Subcutaneous abdominal adipose tissue (tissue), 5 donors: ENCODE measurements at regions not wholly inside any gene's neighbourhood (a gene's known extent, or its start where the extent isn't known, plus 50 kb on each side); places are given as distances from the start of the nearest gene placed in this dataset.
"Not testable (repeated sequence)": the region's sequence is repeated elsewhere in the genome, so short reads cannot be mapped to it uniquely, and the experiment has no call there.

Experiments used
- H3K27ac ChIP-seq: one replicate; pipeline ENCODE4 v1.7.0; 2013; ENCODE audit warnings: low read depth, mild to moderate bottlenecking, inconsistent platforms, low read length, moderate library complexity
- H3K27me3 ChIP-seq, 5 donors: one replicate each; pipeline ENCODE4 v1.7.0; 2013; ENCODE audit warnings: low read length in 5 of 5, inconsistent platforms in 1 of 5; ENCODE audit not compliant: control insufficient read depth in 5 of 5, insufficient read depth in 4 of 5
- H3K36me3 ChIP-seq, 5 donors: one replicate each; pipeline ENCODE4 v1.7.0; 2013; ENCODE audit warnings: low read length in 5 of 5; ENCODE audit not compliant: control insufficient read depth in 5 of 5, insufficient read depth in 5 of 5
- H3K4me1 ChIP-seq, 5 donors: one replicate each; pipeline ENCODE4 v1.7.0; 2013; ENCODE audit warnings: low read length in 5 of 5, mild to moderate bottlenecking in 3 of 5, moderate library complexity in 1 of 5; ENCODE audit not compliant: control insufficient read depth in 5 of 5, insufficient read depth in 5 of 5
- H3K4me3 ChIP-seq, 5 donors: one replicate each; pipeline ENCODE4 v1.7.0; 2013; ENCODE audit warnings: low read length in 5 of 5, low read depth in 1 of 5
- H3K9ac ChIP-seq, 5 donors: one replicate each; pipeline ENCODE4 v1.7.0; 2013; ENCODE audit warnings: low read length in 5 of 5, mild to moderate bottlenecking in 4 of 5, moderate library complexity in 3 of 5
- H3K9me3 ChIP-seq, 5 donors: one replicate each; pipeline ENCODE4 v1.7.0; 2013; ENCODE audit warnings: low read length in 5 of 5; ENCODE audit not compliant: control insufficient read depth in 5 of 5
- donor health status: healthy.
- donor health status: healthy.
- donor health status: healthy.
- donor health status: healthy.
- donor health status: healthy.

GRCh38 chr6:56888687-56889086 lies 66.2 kb upstream of the BEND6 start:
- Histone ChIP-seq H3K36me3 (no peaks in the 10 kb centered on the region), H3K4me3 (no peak overlapping the region), H3K27me3 (no peaks in the 10 kb centered on the region), H3K9me3 (no peaks in the 10 kb centered on the region), H3K9ac (no peak overlapping the region), H3K27ac (peak overlapping the region; percentile 17), H3K4me1 (peaks cover 0 to 14% (median 0%) of the 10 kb centered on the region in 5 donors)

- Histone ChIP-seq H3K27ac (no peak overlapping the region), H3K27me3 (no peaks in the 10 kb centered on the region), H3K36me3 (no peaks in the 10 kb centered on the region), H3K4me1 (peaks cover 0 to 14% (median 0%) of the 10 kb centered on the region in 5 donors), H3K4me3 (no peak overlapping the region), H3K9ac (no peak overlapping the region), H3K9me3 (no peaks in the 10 kb centered on the region)
Measured at GRCh38 chr6:56887086-56887485, 67.8 kb upstream of the BEND6 start.

DNA sequence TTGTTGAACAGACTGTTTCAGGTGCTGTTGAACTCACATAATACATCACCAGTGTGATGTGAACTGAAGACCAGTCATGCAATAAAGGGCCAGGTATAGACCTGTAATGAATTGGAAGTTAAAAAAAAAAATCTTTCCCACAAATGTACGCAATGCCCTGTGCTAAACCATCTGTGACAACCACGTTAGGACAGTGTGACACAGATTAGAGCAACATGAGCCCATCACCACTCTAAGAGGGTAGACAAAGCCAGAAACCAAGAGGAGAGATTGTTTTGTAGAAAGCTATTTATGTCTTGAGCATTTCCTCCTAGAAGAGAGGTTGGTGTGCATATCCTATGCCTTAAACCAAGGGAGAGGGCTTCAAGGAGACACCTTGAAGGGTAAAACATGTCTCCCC lies 77.0 kb upstream of the BEND6 start:
- Histone ChIP-seq H3K36me3 (no peaks in the 10 kb centered on the region), H3K9me3 (no peaks in the 10 kb centered on the region), H3K27me3 (no peaks in the 10 kb centered on the region), H3K9ac (no peak overlapping the region), H3K4me3 (no peak overlapping the region), H3K27ac (no peak overlapping the region), H3K4me1 (no peaks in the 10 kb centered on the region)

- no peaks in the 10 kb centered on the region for H3K36me3 ChIP-seq
- no peak overlapping the region for H3K9ac ChIP-seq
- no peaks in the 10 kb centered on the region for H3K4me1 ChIP-seq
- H3K27me3 ChIP-seq = no peaks in the 10 kb centered on the region
- no peaks in the 10 kb centered on the region for H3K9me3 ChIP-seq
- no peak overlapping the region for H3K27ac ChIP-seq
- no peak overlapping the region for H3K4me3 ChIP-seq
Measured at GRCh38 chr6:56875961-56876360, 78.9 kb upstream of the BEND6 start.

DNA sequence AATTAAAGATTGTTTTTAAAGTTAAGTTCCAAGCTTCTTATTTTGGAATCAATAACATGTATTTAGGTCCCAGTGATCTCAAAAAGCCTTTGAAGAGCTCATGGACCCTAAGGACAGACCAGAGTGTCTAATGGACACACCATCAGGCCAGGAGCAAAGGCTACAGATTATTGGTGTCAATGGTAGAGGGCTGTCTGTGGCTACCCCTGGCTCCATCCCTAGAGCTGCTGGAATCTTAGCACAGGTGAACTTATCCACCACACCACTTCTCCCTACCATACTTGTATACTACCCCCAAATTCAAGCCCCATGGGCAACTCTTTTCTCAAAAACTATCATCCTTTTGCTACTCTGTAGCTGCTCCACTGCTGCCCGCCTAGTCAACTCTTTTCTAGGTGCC lies 79.4 kb upstream of the BEND6 start:
- Histone ChIP-seq H3K9me3 (no peaks in the 10 kb centered on the region), H3K27me3 (no peaks in the 10 kb centered on the region), H3K9ac (no peak overlapping the region), H3K4me3 (no peak overlapping the region), H3K4me1 (no peaks in the 10 kb centered on the region), H3K36me3 (no peaks in the 10 kb centered on the region), H3K27ac (no peak overlapping the region)

DNA sequence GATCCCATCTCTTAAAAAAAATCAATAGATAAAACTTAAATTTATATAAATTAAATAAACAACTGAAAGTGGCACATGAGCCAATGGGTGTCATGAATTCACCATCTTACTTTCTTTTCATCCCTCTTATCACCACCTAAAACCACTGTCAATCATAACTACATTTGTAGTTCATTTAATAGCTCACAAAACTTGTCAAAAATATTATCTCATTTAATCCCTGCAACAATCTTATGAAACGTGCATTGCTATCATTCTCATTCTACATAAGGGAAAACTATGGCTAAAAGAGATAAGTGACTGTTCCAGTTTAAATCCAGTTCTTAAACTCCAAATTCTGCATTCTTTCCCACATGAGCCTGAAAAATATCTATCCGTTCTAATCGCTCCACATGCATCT lies 80.6 kb upstream of the BEND6 start:
- H3K27me3 ChIP-seq = no peaks in the 10 kb centered on the region
- no peaks in the 10 kb centered on the region for H3K4me1 ChIP-seq
- H3K9ac ChIP-seq = no peak overlapping the region
- H3K36me3 ChIP-seq = no peaks in the 10 kb centered on the region
- H3K27ac ChIP-seq = no peak overlapping the region
- no peak overlapping the region for H3K4me3 ChIP-seq
- H3K9me3 ChIP-seq = no peaks in the 10 kb centered on the region

- not testable (repeated sequence) for H3K36me3 ChIP-seq, H3K27ac ChIP-seq, H3K9me3 ChIP-seq, H3K9ac ChIP-seq, H3K4me1 ChIP-seq, H3K4me3 ChIP-seq, H3K27me3 ChIP-seq
Measured at GRCh38 chr6:56870053-56870452, 84.9 kb upstream of the BEND6 start.

DNA sequence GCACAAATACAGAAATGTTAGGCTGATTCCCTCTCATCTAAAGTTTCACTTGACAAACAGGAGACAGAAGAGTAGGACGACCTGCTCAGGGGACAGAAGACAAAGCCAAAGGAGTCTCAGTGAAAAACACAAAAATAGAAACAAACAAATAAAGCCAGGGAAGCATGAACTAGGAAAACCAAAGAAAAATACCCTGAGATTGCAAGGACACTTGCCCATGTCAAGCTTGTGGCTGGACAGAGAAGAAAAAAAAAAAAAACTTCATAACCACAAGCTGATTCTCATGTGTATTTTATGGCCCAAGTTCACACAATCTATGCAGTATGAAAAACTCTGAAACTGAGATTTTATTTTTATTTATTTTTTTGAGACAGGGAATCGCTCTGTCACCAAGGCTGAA lies 85.6 kb upstream of the BEND6 start:
- no peak overlapping the region for H3K4me3 ChIP-seq
- H3K9me3 ChIP-seq = no peaks in the 10 kb centered on the region
- H3K36me3 ChIP-seq = no peaks in the 10 kb centered on the region
- no peak overlapping the region for H3K27ac ChIP-seq
- no peaks in the 10 kb centered on the region for H3K27me3 ChIP-seq
- no peak overlapping the region for H3K9ac ChIP-seq
- no peaks in the 10 kb centered on the region for H3K4me1 ChIP-seq

DNA sequence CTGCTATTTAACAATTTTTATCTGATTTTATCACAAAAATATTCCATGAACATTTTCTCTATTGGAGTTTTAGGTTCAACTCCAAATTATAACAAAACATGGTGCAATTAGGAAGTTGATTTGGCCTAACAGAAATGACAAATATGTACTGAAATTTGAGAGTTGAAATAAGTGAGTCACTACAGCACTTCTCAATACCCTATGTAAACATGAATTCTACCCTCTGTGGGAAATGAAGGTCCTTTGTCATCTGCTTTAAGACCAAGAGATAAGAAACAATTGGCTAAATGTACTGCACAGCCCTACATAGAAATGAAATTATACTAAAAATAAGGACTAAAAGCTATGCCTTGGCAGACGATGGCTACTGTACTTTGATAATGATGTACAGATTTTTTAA lies 86.2 kb upstream of the BEND6 start:
- H3K4me1 ChIP-seq = no peaks in the 10 kb centered on the region
- no peaks in the 10 kb centered on the region for H3K27me3 ChIP-seq
- no peaks in the 10 kb centered on the region for H3K36me3 ChIP-seq
- H3K9ac ChIP-seq = no peak overlapping the region
- H3K9me3 ChIP-seq = no peaks in the 10 kb centered on the region
- H3K4me3 ChIP-seq = no peak overlapping the region
- no peak overlapping the region for H3K27ac ChIP-seq

DNA sequence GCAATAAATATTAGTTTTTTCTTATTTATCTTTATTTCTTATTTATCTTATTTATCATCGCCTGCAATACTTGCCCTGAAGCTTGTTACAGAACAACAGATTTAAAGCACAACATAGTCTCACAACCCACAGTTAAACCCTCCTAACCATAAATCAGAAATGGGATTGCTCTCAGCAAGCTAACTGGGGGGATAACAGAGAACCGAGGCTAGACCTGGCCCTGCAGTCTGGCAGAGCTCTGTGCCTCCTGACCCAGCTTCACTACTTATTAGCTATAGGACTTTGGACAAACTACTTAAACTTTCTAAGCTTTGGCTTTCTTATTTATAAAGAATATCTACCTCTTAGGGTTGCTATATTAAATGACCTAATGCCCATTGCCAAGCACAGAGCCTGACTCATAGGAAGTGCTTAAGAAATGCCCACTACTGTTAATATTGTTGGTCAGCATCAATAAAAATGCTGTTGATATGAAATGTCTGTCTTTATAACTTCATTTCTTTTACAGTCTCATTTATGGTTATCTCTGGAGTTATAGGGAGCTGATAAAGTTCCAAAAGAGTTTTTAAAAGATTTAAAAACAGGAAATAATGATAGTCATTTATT lies 87.9 kb upstream of the BEND6 start:
- H3K9me3 ChIP-seq = no peaks in the 10 kb centered on the region
- H3K4me3 ChIP-seq = no peak overlapping the region
- H3K27me3 ChIP-seq = no peaks in the 10 kb centered on the region
- H3K9ac ChIP-seq = no peak overlapping the region
- peaks cover 0 to 9% (median 4%) of the 10 kb centered on the region in 5 donors for H3K4me1 ChIP-seq
- no peak overlapping the region for H3K27ac ChIP-seq
- no peaks in the 10 kb centered on the region for H3K36me3 ChIP-seq
